ENCODE measurements at regions not wholly inside any gene's neighbourhood (a gene's known extent, or its start where the extent isn't known, plus 50 kb on each side); places are given as distances from the start of the nearest gene placed in this dataset.
"Not testable (repeated sequence)": the region's sequence is repeated elsewhere in the genome, so short reads cannot be mapped to it uniquely, and the experiment has no call there.

DNA sequence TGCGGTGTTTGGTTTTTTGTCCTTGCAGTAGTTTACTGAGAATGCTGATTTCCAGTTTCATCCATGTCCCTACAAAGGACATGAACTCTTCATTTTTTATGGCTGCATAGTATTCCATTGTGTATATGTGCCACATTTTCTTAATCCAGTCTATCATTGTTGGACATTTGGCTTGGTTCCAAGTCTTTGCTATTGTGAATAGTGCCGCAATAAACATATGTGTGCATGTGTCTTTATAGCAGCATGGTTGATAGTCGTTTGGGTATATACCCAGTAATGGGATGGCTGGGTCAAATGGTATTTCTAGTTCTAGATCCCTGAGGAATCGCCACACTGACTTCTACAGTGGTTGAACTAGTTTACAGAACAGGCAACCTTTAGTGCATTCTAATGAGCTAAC is 178.5 kb upstream of the GRIN3A start:
- not testable (repeated sequence) for H3K4me3 ChIP-seq (ENCODE audit: low read length); H3K4me1 ChIP-seq (ENCODE audit: insufficient read depth, low read length); H3K9ac ChIP-seq (ENCODE audit: low read depth, low read length); H3K27me3 ChIP-seq (ENCODE audit: insufficient read depth, low read length); H3K36me3 ChIP-seq (ENCODE audit: insufficient read depth, low read length); H3K27ac ChIP-seq (ENCODE audit: low read depth, low read length)
- peaks cover 48% of the 10 kb centered on the region for H3K9me3 ChIP-seq (ENCODE audit: insufficient read depth, low read depth, low read length)
- 89% methylated on average over 4 of the region's 4 CpGs for whole genome bisulfite sequencing

DNA sequence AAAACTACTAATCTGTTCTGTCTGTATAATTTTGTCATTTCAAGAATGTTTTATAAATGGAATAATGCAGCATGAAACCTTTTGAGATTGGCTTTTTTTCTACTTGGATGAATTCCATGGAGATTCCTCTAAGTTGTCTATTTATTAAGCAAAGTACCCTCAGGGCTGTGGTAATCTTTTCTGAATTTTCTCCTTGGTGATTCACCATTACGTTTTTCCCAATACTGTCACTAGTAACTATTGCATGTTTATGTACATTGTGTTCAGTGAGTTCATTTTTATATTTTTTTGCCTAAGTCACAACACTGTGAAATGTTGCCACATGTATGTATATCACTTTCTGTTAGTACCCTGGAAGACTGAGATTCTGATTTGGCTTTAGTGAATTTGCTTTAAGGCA is 177.0 kb upstream of the GRIN3A start:
- H3K9ac ChIP-seq (ENCODE audit: low read depth, low read length): no peak overlapping the region
- H3K36me3 ChIP-seq (ENCODE audit: insufficient read depth, low read length): no peaks in the 10 kb centered on the region
- H3K27me3 ChIP-seq (ENCODE audit: insufficient read depth, low read length): no peaks in the 10 kb centered on the region
- no peaks in the 10 kb centered on the region for H3K4me1 ChIP-seq (ENCODE audit: insufficient read depth, low read length)
- H3K27ac ChIP-seq (ENCODE audit: low read depth, low read length): no peak overlapping the region
- WGBS: no CpG with 5 or more reads among the region's 1 CpG
- peaks cover 40% of the 10 kb centered on the region for H3K9me3 ChIP-seq (ENCODE audit: insufficient read depth, low read depth, low read length)
- no peak overlapping the region for H3K4me3 ChIP-seq (ENCODE audit: low read length)

DNA sequence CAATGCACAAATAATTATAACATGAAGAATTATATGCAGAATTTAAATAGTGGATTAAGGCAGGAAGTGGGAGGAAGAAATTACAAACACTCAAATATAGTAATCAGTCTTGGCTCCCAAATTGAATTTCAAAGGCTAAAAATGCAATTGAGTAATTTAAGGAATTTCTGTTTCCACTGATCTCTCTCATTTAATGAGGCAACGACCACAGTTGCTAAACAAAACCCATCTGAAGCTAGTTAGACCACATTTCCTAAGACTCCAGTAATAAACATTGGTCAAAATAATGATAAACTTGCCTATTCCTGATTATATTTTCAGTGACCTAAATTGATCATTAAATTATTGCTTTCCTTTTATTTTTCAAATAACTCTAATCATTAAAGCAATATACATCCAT is 174.3 kb upstream of the GRIN3A start:
- no peaks in the 10 kb centered on the region for H3K36me3 ChIP-seq (ENCODE audit: insufficient read depth, low read length)
- no peak overlapping the region for H3K4me3 ChIP-seq (ENCODE audit: low read length)
- peaks cover 34% of the 10 kb centered on the region for H3K9me3 ChIP-seq (ENCODE audit: insufficient read depth, low read depth, low read length)
- H3K4me1 ChIP-seq (ENCODE audit: insufficient read depth, low read length): no peaks in the 10 kb centered on the region
- H3K9ac ChIP-seq (ENCODE audit: low read depth, low read length): no peak overlapping the region
- H3K27ac ChIP-seq (ENCODE audit: low read depth, low read length): no peak overlapping the region
- H3K27me3 ChIP-seq (ENCODE audit: insufficient read depth, low read length): no peaks in the 10 kb centered on the region
- WGBS: 9% methylated on average over 1 of the region's 1 CpG

DNA sequence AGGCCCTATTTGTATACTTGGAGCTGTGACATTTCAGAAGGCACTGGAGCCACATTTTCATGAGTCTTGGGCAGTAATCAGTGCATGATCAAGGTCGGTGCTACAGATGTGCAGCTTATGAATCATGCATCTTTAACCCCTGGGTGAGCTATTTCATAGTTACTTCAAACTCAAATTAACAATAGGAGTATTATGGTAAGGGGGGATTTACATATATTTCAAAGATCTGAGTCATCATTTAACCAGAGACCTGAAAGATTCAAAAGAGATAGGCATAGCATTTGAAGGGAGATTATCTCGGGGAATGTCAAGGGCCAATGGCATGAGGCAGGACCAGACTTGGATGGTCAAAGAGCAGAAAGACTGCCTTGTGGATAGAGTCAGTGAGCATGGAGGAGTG is 169.0 kb upstream of the GRIN3A start:
- Histone ChIP-seq H3K36me3 (ENCODE audit: insufficient read depth, low read length) (no peaks in the 10 kb centered on the region), H3K9me3 (ENCODE audit: insufficient read depth, low read depth, low read length) (peaks cover 37% of the 10 kb centered on the region), H3K4me1 (ENCODE audit: insufficient read depth, low read length) (no peaks in the 10 kb centered on the region), H3K9ac (ENCODE audit: low read depth, low read length) (no peak overlapping the region), H3K27ac (ENCODE audit: low read depth, low read length) (no peak overlapping the region), H3K4me3 (ENCODE audit: low read length) (no peak overlapping the region), H3K27me3 (ENCODE audit: insufficient read depth, low read length) (no peaks in the 10 kb centered on the region)
- WGBS: 95% methylated on average over 2 of the region's 2 CpGs

DNA sequence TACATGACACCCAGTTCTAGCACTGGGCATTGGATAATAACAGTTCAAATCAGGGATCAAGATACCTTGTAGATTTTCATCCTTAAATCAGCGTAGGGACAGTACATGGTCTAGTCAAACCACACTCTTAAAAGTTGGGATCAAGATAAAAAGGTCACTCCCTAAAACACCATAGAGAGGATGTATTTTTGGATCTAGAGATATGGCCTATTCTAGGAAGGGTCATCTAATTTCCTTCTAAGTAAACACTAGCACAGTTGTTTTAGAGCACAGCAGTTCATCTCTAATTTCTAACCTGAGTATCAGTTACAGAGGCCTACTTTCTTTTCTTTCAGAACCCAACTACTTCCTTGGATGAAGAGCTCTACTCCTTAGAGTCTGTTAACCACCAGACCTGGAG is 166.4 kb upstream of the GRIN3A start:
- Histone ChIP-seq H3K27ac (ENCODE audit: low read depth, low read length) (no peak overlapping the region), H3K9ac (ENCODE audit: low read depth, low read length) (no peak overlapping the region), H3K9me3 (ENCODE audit: insufficient read depth, low read depth, low read length) (peaks cover 46% of the 10 kb centered on the region), H3K4me1 (ENCODE audit: insufficient read depth, low read length) (no peaks in the 10 kb centered on the region), H3K36me3 (ENCODE audit: insufficient read depth, low read length) (no peaks in the 10 kb centered on the region), H3K27me3 (ENCODE audit: insufficient read depth, low read length) (no peaks in the 10 kb centered on the region), H3K4me3 (ENCODE audit: low read length) (no peak overlapping the region)
- WGBS: 75% methylated on average over 1 of the region's 1 CpG

DNA sequence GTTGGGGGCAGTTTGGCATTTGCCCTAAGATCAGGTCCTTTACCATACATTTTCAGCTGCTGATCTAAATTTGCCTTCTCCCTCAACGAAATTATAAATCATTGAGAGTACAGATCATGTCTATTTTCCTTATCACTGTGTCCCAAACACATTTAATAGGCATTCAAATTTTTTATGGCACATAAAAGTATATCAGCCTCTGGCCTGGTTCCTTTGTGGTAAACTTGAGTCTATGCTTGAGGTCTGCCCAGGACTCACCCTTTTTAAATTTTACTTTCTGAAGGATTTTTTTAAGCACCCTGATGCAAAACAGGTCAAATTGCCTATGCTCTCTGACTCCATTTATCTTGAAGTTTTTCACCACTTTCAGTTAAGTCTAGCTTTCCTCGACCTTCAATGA is 163.6 kb upstream of the GRIN3A start:
- Histone ChIP-seq H3K27ac (ENCODE audit: low read depth, low read length) (no peak overlapping the region), H3K27me3 (ENCODE audit: insufficient read depth, low read length) (no peaks in the 10 kb centered on the region), H3K36me3 (ENCODE audit: insufficient read depth, low read length) (no peaks in the 10 kb centered on the region), H3K9me3 (ENCODE audit: insufficient read depth, low read depth, low read length) (peaks cover 44% of the 10 kb centered on the region), H3K4me3 (ENCODE audit: low read length) (no peak overlapping the region), H3K9ac (ENCODE audit: low read depth, low read length) (no peak overlapping the region), H3K4me1 (ENCODE audit: insufficient read depth, low read length) (no peaks in the 10 kb centered on the region)
- WGBS: 43% methylated on average over 1 of the region's 2 CpGs

DNA sequence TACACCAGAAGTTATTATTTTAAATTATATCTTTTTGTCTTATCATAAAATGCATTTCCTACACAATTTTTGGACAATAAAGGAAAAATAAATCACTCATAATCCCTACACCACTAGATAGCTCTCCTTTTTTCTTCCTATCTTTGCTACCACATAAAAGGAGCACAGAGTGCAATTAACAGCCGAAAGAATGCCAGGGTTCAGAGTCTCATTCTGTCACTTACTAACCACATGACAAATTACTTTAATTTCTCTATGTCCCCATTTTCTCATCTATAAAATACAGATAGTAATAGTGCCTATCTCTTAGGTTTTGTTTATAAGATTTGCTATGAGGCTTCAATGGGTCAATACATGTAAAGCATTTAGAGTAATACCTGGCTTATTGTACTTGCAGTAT is 158.7 kb upstream of the GRIN3A start:
- Histone ChIP-seq H3K9me3 (ENCODE audit: insufficient read depth, low read depth, low read length) (peaks cover 47% of the 10 kb centered on the region), H3K36me3 (ENCODE audit: insufficient read depth, low read length) (no peaks in the 10 kb centered on the region), H3K4me3 (ENCODE audit: low read length) (no peak overlapping the region), H3K27me3 (ENCODE audit: insufficient read depth, low read length) (no peaks in the 10 kb centered on the region), H3K4me1 (ENCODE audit: insufficient read depth, low read length) (no peaks in the 10 kb centered on the region), H3K27ac (ENCODE audit: low read depth, low read length) (no peak overlapping the region), H3K9ac (ENCODE audit: low read depth, low read length) (no peak overlapping the region)
- WGBS: 92% methylated on average over 1 of the region's 1 CpG

DNA sequence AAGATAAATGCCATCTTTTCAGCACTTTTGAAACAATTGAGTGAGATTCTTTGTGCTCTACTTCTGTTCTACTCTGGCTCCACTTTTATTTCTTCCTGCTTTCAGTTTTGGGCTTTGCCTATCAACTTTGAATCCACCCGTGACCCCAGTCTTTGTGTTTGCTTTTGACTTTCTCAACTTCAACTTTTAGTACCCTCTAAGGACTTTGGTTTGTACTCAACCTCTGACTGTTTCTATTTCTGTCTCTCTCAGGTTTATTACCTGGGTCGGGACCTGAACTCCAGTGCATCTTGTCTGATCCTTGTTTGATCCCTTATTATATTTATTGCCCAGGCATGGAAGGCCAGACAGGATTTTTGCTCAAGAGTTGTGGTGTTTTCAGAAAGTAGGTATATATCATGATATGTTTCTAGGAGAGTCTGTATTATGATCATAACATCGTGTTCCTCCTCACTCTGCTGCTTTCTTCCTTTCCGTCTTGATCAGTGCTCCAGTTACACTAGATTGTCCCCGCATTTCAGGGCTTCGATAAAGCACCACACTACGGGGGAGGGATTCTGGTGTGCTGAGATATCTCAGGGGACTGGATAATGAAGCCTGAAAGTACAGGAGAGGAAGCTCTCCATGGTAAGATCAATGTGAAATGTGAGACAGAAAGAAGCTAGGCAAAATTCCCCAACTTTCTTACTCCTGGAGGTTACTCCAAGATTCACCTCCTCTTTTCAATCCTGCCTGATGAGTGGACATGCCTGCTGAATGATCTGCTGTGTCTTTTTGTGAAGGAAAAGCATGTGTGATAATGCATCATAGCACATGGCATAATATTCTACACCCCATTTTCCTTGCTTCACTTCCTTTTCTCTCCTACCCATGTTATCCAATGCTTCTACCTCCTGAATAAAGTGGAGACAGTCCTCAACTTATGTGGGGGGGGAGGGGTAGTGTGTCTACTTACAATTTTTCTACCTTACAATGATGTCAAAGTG is 155.5 kb upstream of the GRIN3A start:
- Histone ChIP-seq H3K4me3 (ENCODE audit: low read length) (no peak overlapping the region), H3K36me3 (ENCODE audit: insufficient read depth, low read length) (no peaks in the 10 kb centered on the region), H3K4me1 (ENCODE audit: insufficient read depth, low read length) (no peaks in the 10 kb centered on the region), H3K9me3 (ENCODE audit: insufficient read depth, low read depth, low read length) (peaks cover 46% of the 10 kb centered on the region), H3K27ac (ENCODE audit: low read depth, low read length) (no peak overlapping the region), H3K9ac (ENCODE audit: low read depth, low read length) (no peak overlapping the region), H3K27me3 (ENCODE audit: insufficient read depth, low read length) (no peaks in the 10 kb centered on the region)
- 86% methylated on average over 7 of the region's 7 CpGs for WGBS

DNA sequence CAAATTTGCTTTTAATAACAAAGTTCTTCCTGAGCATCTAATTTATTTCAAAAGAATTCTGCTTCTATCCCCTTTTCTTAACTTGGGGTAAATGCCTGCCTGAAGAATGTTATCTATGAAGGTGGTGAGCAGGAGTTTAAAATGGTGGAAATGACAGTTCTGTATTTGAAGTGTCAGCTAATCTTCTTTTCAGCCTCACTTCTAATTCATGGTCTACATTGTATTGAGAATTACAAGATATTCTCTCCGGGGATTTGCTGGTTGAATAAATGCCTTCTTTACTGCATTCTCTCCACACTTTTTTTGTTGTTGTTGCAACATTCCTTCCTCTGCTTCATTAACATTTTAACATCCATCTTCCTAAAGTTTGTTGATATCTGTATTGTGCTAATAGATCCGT is 143.1 kb upstream of the GRIN3A start:
- 89% methylated on average over 1 of the region's 2 CpGs for WGBS

DNA sequence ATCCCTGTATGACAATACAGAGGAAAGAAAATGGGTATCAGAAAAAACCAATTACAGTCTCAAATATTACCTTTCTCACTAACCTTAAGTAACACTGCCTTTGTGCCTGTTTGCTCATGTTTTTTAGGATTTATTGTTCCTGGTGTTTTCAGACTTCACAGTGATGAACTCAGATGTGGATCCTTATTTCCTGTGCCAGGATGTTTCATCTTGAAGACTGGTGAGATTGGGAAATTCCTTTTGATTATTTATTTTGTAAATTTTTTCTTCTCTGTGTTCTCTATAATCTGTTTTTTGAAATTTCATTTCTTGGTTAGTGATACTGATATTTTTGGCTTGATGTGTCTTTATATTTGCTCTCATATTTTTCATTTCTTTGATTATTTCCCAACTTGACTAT is 142.4 kb upstream of the GRIN3A start:
- Histone ChIP-seq H3K27me3 (ENCODE audit: insufficient read depth, low read length) (no peaks in the 10 kb centered on the region), H3K4me3 (ENCODE audit: low read length) (no peak overlapping the region), H3K4me1 (ENCODE audit: insufficient read depth, low read length) (no peaks in the 10 kb centered on the region), H3K36me3 (ENCODE audit: insufficient read depth, low read length) (no peaks in the 10 kb centered on the region), H3K9ac (ENCODE audit: low read depth, low read length) (no peak overlapping the region), H3K27ac (ENCODE audit: low read depth, low read length) (no peak overlapping the region), H3K9me3 (ENCODE audit: insufficient read depth, low read depth, low read length) (peaks cover 67% of the 10 kb centered on the region)

More for the DNA sequence above, 143.1 kb upstream of the GRIN3A start:
- H3K9ac ChIP-seq (ENCODE audit: low read depth, low read length): no peak overlapping the region
- H3K9me3 ChIP-seq (ENCODE audit: insufficient read depth, low read depth, low read length): peaks cover 70% of the 10 kb centered on the region
- no peaks in the 10 kb centered on the region for H3K4me1 ChIP-seq (ENCODE audit: insufficient read depth, low read length)
- no peaks in the 10 kb centered on the region for H3K27me3 ChIP-seq (ENCODE audit: insufficient read depth, low read length)
- H3K4me3 ChIP-seq (ENCODE audit: low read length): no peak overlapping the region
- H3K27ac ChIP-seq (ENCODE audit: low read depth, low read length): no peak overlapping the region
- H3K36me3 ChIP-seq (ENCODE audit: insufficient read depth, low read length): no peaks in the 10 kb centered on the region

DNA sequence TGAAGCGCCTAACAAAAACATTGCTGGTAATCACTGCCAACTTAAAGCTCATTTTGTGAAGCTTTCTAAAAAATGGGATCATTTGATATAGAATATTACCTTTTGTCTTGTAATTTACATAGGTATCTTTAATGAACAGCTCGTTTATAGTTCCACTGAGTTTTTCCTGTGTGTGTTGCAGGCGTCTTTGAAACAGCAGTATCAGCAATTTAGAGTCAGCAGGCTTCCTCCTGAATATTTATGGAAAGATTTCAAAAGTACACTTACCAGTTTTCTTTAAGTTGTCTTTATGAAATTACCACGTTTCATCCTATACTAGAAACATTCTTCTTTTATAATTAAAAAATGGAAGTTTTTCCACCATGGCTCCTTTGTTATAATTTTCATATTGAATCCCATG is 140.3 kb upstream of the GRIN3A start:
- Histone ChIP-seq H3K4me1 (ENCODE audit: insufficient read depth, low read length) (0 out of 2 replicates have a peak, but pooled peaks cover 3% of the 10 kb centered on the region), H3K9me3 (ENCODE audit: insufficient read depth, low read depth, low read length) (peaks cover 59% of the 10 kb centered on the region), H3K27ac (ENCODE audit: low read depth, low read length) (no peak overlapping the region), H3K9ac (ENCODE audit: low read depth, low read length) (no peak overlapping the region), H3K27me3 (ENCODE audit: insufficient read depth, low read length) (no peaks in the 10 kb centered on the region), H3K36me3 (ENCODE audit: insufficient read depth, low read length) (no peaks in the 10 kb centered on the region), H3K4me3 (ENCODE audit: low read length) (no peak overlapping the region)
- 87% methylated on average over 3 of the region's 4 CpGs for WGBS

Data from HUES64 (cell line).